HG02981 (cell line): ENCODE measurements at regions not wholly inside any gene's neighbourhood (a gene's known extent, or its start where the extent isn't known, plus 50 kb on each side); places are given as distances from the start of the nearest gene placed in this dataset.

Source experiments
- ATAC-seq: cut with Tn5 transposase; IDR thresholded peaks from one replicate; pipeline ENCODE4 v1.9.1; 2021; ENCODE audit warnings: mild to moderate bottlenecking, moderate library complexity; ENCODE audit not compliant: unreplicated experiment

GRCh38 chr9:23557689-23558088 lies 268.4 kb downstream of the ELAVL2 start:
- ATAC-seq = no peak

- ATAC-seq = no peak
Measured at GRCh38 chr9:23559522-23559921, 266.5 kb downstream of the ELAVL2 start.

GRCh38 chr9:23563517-23563916 lies 262.5 kb downstream of the ELAVL2 start:
- ATAC-seq = no peak

- no peak for ATAC-seq
Measured at GRCh38 chr9:23567516-23568165, 258.4 kb downstream of the ELAVL2 start.

- ATAC-seq = no peak
Measured at GRCh38 chr9:23571414-23572104, 254.5 kb downstream of the ELAVL2 start.

- no peak for ATAC-seq
Measured at GRCh38 chr9:23573800-23574199, 252.2 kb downstream of the ELAVL2 start.

- no peak for ATAC-seq
Measured at GRCh38 chr9:23577611-23578010, 248.4 kb downstream of the ELAVL2 start.

GRCh38 chr9:23581931-23582330 lies 244.1 kb downstream of the ELAVL2 start:
- no peak for ATAC-seq

- no peak for ATAC-seq
Measured at GRCh38 chr9:23582836-23583235, 243.2 kb downstream of the ELAVL2 start.

- ATAC-seq = no peak
Measured at GRCh38 chr9:23586906-23587305, 239.1 kb downstream of the ELAVL2 start.

- no peak for ATAC-seq
Measured at GRCh38 chr9:23587433-23587832, 238.6 kb downstream of the ELAVL2 start.

GRCh38 chr9:23587903-23588302 lies 238.1 kb downstream of the ELAVL2 start:
- no peak for ATAC-seq

- ATAC-seq = no peak
Measured at GRCh38 chr9:23590276-23591000, 235.6 kb downstream of the ELAVL2 start.

- no peak for ATAC-seq
Measured at GRCh38 chr9:23594421-23594820, 231.6 kb downstream of the ELAVL2 start.

GRCh38 chr9:23596913-23597634 lies 229.0 kb downstream of the ELAVL2 start:
- no peak for ATAC-seq

- no peak for ATAC-seq
Measured at GRCh38 chr9:23598994-23599393, 227.0 kb downstream of the ELAVL2 start.

GRCh38 chr9:23603311-23603710 lies 222.7 kb downstream of the ELAVL2 start:
- ATAC-seq = no peak

- no peak for ATAC-seq
Measured at GRCh38 chr9:23606107-23606506, 219.9 kb downstream of the ELAVL2 start.

- no peak for ATAC-seq
Measured at GRCh38 chr9:23608456-23608855, 217.6 kb downstream of the ELAVL2 start.

GRCh38 chr9:23611869-23612268 lies 214.2 kb downstream of the ELAVL2 start:
- no peak for ATAC-seq

- ATAC-seq = no peak
Measured at GRCh38 chr9:23615569-23615968, 210.5 kb downstream of the ELAVL2 start.
